IMR-90 (cell line): ENCODE measurements at regions not wholly inside any gene's neighbourhood (a gene's known extent, or its start where the extent isn't known, plus 50 kb on each side); places are given as distances from the start of the nearest gene placed in this dataset.

Source experiments
- ATAC-seq: fragments of 200-7000 bp; cut with Tn5 transposase; 2 replicates; pipeline ENCODE4 v1.9.1; 2020; ENCODE audit warnings: low read depth, mild to moderate bottlenecking, moderate library complexity
- BruUV-seq: library from RNA; stranded (reverse); fragments of 400-500 nt; replicated peaks from 2 replicates; lab custom pipeline; 2021; lab: Mats Ljungman, UMichigan
- CTCF ChIA-PET: fragments of 300-600 bp; formaldehyde crosslinking; extraction: SDS; loops from one replicate; lab custom pipeline; 2021; ENCODE audit warnings: antibody characterized with exemption; lab: Yijun Ruan, JAX
- POLR2A ChIA-PET: fragments of 300-600 bp; sonication (Branson Sonifier 250); formaldehyde crosslinking; loops from one replicate; lab custom pipeline; 2022; ENCODE audit warnings: antibody characterized with exemption; ENCODE audit not compliant: unreplicated experiment; lab: Charles Lee
- DNase-seq: peaks from one replicate; pipeline ENCODE4 v3.0.0; 2013
- H2AFZ ChIP-seq: replicated peaks from 2 replicates; pipeline ENCODE3; 2013; ENCODE audit warnings: low read length, mild to moderate bottlenecking; ENCODE audit not compliant: poor library complexity
- H2AK5ac ChIP-seq: 2 replicates; pipeline ENCODE4 v1.6.1; 2013; ENCODE audit warnings: low read depth, low read length, inconsistent platforms
- H2AK9ac ChIP-seq: replicated peaks from 2 replicates; pipeline ENCODE3; 2013; ENCODE audit warnings: mild to moderate bottlenecking, low read depth, low read length, moderate library complexity; ENCODE audit not compliant: poor library complexity
- H2BK120ac ChIP-seq: 2 replicates; pipeline ENCODE4 v1.6.1; 2013; ENCODE audit warnings: low read depth, low read length, inconsistent platforms
- H2BK15ac ChIP-seq: 3 replicates; pipeline ENCODE4 v1.6.1; 2013; ENCODE audit warnings: low read depth, low read length, inconsistent platforms
- H2BK20ac ChIP-seq: 2 replicates; pipeline ENCODE4 v1.6.1; 2013; ENCODE audit warnings: low read depth, mild to moderate bottlenecking, inconsistent platforms, low read length, moderate library complexity
- H2BK5ac ChIP-seq: 2 replicates; pipeline ENCODE4 v1.6.1; 2013; ENCODE audit warnings: mild to moderate bottlenecking, low read depth, low read length, inconsistent platforms; ENCODE audit not compliant: poor library complexity, severe bottlenecking
- H3K14ac ChIP-seq: replicated peaks from 2 replicates; pipeline ENCODE4 v1.6.1; 2013; ENCODE audit warnings: low read depth, low read length, inconsistent platforms
- H3K18ac ChIP-seq: 2 replicates; pipeline ENCODE4 v1.6.1; 2013; ENCODE audit warnings: low read depth, low read length, control low read depth
- H3K23ac ChIP-seq: 2 replicates; pipeline ENCODE4 v1.6.1; 2013; ENCODE audit warnings: low read depth, low read length, inconsistent platforms
- H3K27ac ChIP-seq: 2 replicates; pipeline ENCODE4 v1.5.1; 2013; ENCODE audit warnings: mild to moderate bottlenecking, control low read depth, low read length; ENCODE audit not compliant: insufficient read depth
- H3K27me3 ChIP-seq: 2 replicates; pipeline ENCODE4 v1.6.1; 2013; ENCODE audit warnings: low read length; ENCODE audit not compliant: control insufficient read depth, insufficient read depth
- H3K36me3 ChIP-seq: 2 replicates; pipeline ENCODE4 v1.6.1; 2013; ENCODE audit warnings: low read length, mixed read lengths; ENCODE audit not compliant: control insufficient read depth, insufficient read depth
- H3K4ac ChIP-seq: 2 replicates; pipeline ENCODE4 v1.6.1; 2013; ENCODE audit warnings: low read depth, low read length, inconsistent platforms
- H3K4me1 ChIP-seq: 2 replicates; pipeline ENCODE4 v1.6.1; 2013; ENCODE audit warnings: low read length, mixed read lengths; ENCODE audit not compliant: control insufficient read depth, insufficient read depth
- H3K4me2 ChIP-seq: 2 replicates; pipeline ENCODE4 v1.6.1; 2013; ENCODE audit warnings: low read depth, mild to moderate bottlenecking, control low read depth, low read length, moderate library complexity
- H3K4me3 ChIP-seq: 2 replicates; pipeline ENCODE4 v1.5.1; 2013; ENCODE audit warnings: low read depth, mild to moderate bottlenecking, control low read depth, low read length, moderate library complexity; ENCODE audit not compliant: insufficient read depth
- H3K56ac ChIP-seq: 2 replicates; pipeline ENCODE4 v1.6.1; 2013; ENCODE audit warnings: low read length, inconsistent platforms; ENCODE audit not compliant: insufficient read depth; ENCODE audit errors: extremely low read depth
- H3K79me1 ChIP-seq, 2 experiments: 2 replicates each; pipeline ENCODE4 v1.6.1; 2013; ENCODE audit warnings: low read length in 2 of 2, inconsistent platforms in 1 of 2, low read depth in 1 of 2
- H3K9ac ChIP-seq: 2 replicates; pipeline ENCODE4 v1.6.1; 2013; ENCODE audit warnings: low read depth, low read length, control low read depth
- H3K9me1 ChIP-seq: 2 replicates; pipeline ENCODE4 v1.6.1; 2013; ENCODE audit warnings: low read length, inconsistent platforms; ENCODE audit not compliant: insufficient read depth
- H3K9me3 ChIP-seq: 2 replicates; pipeline ENCODE4 v1.6.1; 2013; ENCODE audit warnings: low read length; ENCODE audit not compliant: control insufficient read depth, insufficient read depth
- H4K20me1 ChIP-seq: 2 replicates; pipeline ENCODE4 v1.6.1; 2013; ENCODE audit warnings: low read length, inconsistent platforms; ENCODE audit not compliant: insufficient read depth
- H4K5ac ChIP-seq: 2 replicates; pipeline ENCODE4 v1.6.1; 2013; ENCODE audit warnings: mild to moderate bottlenecking, low read depth, low read length, control low read depth
- H4K8ac ChIP-seq, 2 experiments: 2 replicates each; pipeline ENCODE4 v1.6.1; 2013; ENCODE audit warnings: low read depth in 2 of 2, low read length in 2 of 2, control low read depth in 1 of 2, inconsistent platforms in 1 of 2
- H4K91ac ChIP-seq: 2 replicates; pipeline ENCODE4 v1.6.1; 2013; ENCODE audit warnings: low read depth, low read length, inconsistent platforms; ENCODE audit not compliant: insufficient read depth
- RCOR1 ChIP-seq: IDR thresholded peaks from 2 replicates; pipeline ENCODE4 v1.6.1; 2012; ENCODE audit warnings: mild to moderate bottlenecking, low read length, improper control_type of control experiment; ENCODE audit not compliant: insufficient replicate concordance
- WGBS, 2 experiments: methylation state at CpG; one replicate each; pipeline versions ENCODE4 v1.1.5 to v1.1.7; 2013; ENCODE audit warnings: missing lambda C conversion rate in 2 of 2; ENCODE audit not compliant: insufficient read length in 1 of 2; ENCODE audit errors: extremely low coverage in 2 of 2; 5-methylcytosine and 5-hydroxymethylcytosine counted together
- dilution Hi-C: fragments of 300-500 bp; cut with HindIII; formaldehyde crosslinking; loops from one replicate; pipeline ENCODE4 v1.14.3; 2018; ENCODE audit warnings: low sequenced_read_pairs; ENCODE audit not compliant: unreplicated experiment
- in situ Hi-C: fragments of 300-500 bp; cut with MboI; formaldehyde crosslinking; loops from 3 replicates; pipeline ENCODE4 v1.14.3; 2019; ENCODE audit warnings: low sequenced_read_pairs, inconsistent platforms, mixed read lengths
- intact Hi-C: fragments of 100-400 bp; cut with micrococcal nuclease; formaldehyde crosslinking; loops from 2 replicates; pipeline ENCODE4 v1.10.0; 2022

DNA sequence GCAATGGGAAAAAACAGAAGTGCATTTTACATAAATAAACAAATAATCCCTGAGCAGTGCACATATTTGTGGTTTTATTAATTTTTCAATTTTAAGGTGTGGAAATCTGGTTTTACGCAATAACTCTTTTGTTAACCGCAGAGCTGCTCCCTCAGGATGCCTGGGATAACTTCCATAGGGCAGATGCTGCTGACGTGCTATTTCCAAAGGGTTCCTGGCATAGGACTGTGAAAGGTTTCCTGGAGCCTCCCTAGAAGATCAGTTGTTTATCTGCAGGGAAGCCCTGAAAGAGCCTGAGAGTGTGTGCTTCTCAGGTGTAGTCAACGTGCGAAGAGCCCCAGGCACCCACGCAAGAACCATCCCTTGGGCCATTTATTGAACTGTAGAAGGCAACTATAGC is 443.5 kb downstream of the PLK2 start:
- no TSS peak for BruUV-seq
- Histone ChIP-seq H3K4me2 (no peak overlapping the region), H2AK9ac (no peak overlapping the region), H4K5ac (no peak overlapping the region), H2BK15ac (no peak overlapping the region), H4K91ac (no peak overlapping the region), H2AFZ (no peak overlapping the region), H2BK120ac (no peak overlapping the region), H2AK5ac (no peak overlapping the region), H3K56ac (no peak overlapping the region), H2BK5ac (no peak overlapping the region), H3K9ac (no peak overlapping the region), H3K9me3 (no peaks in the 10 kb centered on the region), H3K14ac (no peak overlapping the region), H4K20me1 (no peaks in the 10 kb centered on the region), H3K27ac (no peak overlapping the region), H3K79me1 (no peaks in the 10 kb centered on the region), H2BK20ac (no peak overlapping the region), H3K4ac (no peak overlapping the region), H3K36me3 (no peaks in the 10 kb centered on the region), H3K4me3 (no peak overlapping the region), H3K9me1 (no peaks in the 10 kb centered on the region), H3K18ac (no peak overlapping the region), H4K8ac (no peak overlapping the region), H3K27me3 (no peaks in the 10 kb centered on the region), H3K23ac (no peak overlapping the region), H3K4me1 (peaks cover 3% of the 10 kb centered on the region)
- no peak for TF ChIP-seq RCOR1
- in situ Hi-C loops (no loop called here), intact Hi-C loops (no loop called here), dilution Hi-C loops (no loop called here)
- CTCF ChIA-PET: interaction anchor here (0.6 kb wide), 1 partner anchor 517 kb away, joined by 3 read pairs; no protein-coding TSS in a partner anchor
- POLR2A ChIA-PET: no interaction called here
- 85% methylated on average over 4 of the region's 6 CpGs; no CpG with 5 or more reads in 1 of the 2 experiments for WGBS, 2 experiments
- ATAC-seq: no peak
- DNase-seq: peak; percentile 0
